ENCODE measurements at regions not wholly inside any gene's neighbourhood (a gene's known extent, or its start where the extent isn't known, plus 50 kb on each side); places are given as distances from the start of the nearest gene placed in this dataset.

DNA sequence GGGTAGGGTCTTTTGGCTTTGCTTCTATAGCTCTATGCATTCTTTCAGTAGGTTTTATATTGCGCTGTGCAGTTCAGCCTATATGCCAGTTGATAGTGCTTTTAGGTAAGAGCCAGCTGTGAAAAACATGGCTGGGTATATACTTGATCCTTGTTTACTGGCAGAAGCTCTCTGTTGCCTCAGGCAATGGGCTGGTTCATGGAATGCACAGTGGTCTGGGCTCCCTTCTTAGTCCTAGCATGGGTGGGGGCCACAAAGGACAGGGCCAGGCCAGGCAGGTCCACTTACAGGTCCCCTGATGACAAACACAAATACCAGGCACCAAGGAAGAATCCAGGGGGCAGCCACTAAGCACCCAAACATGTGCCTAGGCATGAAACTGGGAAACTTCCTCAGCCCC is 240.7 kb downstream of the SEC23A start:
- TF ChIP-seq, protein P1, sequence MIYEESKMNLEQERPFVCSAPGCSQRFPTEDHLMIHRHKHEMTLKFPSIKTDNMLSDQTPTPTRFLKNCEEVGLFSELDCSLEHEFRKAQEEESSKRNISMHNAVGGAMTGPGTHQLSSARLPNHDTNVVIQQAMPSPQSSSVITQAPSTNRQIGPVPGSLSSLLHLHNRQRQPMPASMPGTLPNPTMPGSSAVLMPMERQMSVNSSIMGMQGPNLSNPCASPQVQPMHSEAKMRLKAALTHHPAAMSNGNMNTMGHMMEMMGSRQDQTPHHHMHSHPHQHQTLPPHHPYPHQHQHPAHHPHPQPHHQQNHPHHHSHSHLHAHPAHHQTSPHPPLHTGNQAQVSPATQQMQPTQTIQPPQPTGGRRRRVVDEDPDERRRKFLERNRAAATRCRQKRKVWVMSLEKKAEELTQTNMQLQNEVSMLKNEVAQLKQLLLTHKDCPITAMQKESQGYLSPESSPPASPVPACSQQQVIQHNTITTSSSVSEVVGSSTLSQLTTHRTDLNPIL (CRISPR knock-in tag; IDR thresholded peaks at IDR 0.05; ENCODE audit: low read depth), result no peak
- TF ChIP-seq, protein P2, sequence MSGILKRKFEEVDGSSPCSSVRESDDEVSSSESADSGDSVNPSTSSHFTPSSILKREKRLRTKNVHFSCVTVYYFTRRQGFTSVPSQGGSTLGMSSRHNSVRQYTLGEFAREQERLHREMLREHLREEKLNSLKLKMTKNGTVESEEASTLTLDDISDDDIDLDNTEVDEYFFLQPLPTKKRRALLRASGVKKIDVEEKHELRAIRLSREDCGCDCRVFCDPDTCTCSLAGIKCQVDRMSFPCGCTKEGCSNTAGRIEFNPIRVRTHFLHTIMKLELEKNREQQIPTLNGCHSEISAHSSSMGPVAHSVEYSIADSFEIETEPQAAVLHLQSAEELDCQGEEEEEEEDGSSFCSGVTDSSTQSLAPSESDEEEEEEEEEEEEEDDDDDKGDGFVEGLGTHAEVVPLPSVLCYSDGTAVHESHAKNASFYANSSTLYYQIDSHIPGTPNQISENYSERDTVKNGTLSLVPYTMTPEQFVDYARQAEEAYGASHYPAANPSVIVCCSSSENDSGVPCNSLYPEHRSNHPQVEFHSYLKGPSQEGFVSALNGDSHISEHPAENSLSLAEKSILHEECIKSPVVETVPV (CRISPR knock-in tag; IDR thresholded peaks at IDR 0.05), result no peak
- TF ChIP-seq CSDC2 (CRISPR knock-in tag; IDR thresholded peaks at IDR 0.05) (no peak), RARB (CRISPR knock-in tag; IDR thresholded peaks at IDR 0.05) (no peak), ARNTL (CRISPR knock-in tag; IDR thresholded peaks at IDR 0.05; ENCODE audit: borderline replicate concordance, low read depth) (no peak), TCF4 (CRISPR knock-in tag; IDR thresholded peaks at IDR 0.05; ENCODE audit: borderline replicate concordance) (no peak), TOX (CRISPR knock-in tag; IDR thresholded peaks at IDR 0.05; ENCODE audit: borderline replicate concordance) (no peak), ZFP3 (CRISPR knock-in tag; IDR thresholded peaks at IDR 0.05) (no peak), BACH2 (CRISPR knock-in tag; IDR thresholded peaks at IDR 0.05; ENCODE audit: borderline replicate concordance) (no peak), ZNF8 (CRISPR knock-in tag; IDR thresholded peaks at IDR 0.05) (no peak), ZC3H10 (CRISPR knock-in tag; IDR thresholded peaks at IDR 0.05) (no peak)
- TF ChIP-seq, protein P3, sequence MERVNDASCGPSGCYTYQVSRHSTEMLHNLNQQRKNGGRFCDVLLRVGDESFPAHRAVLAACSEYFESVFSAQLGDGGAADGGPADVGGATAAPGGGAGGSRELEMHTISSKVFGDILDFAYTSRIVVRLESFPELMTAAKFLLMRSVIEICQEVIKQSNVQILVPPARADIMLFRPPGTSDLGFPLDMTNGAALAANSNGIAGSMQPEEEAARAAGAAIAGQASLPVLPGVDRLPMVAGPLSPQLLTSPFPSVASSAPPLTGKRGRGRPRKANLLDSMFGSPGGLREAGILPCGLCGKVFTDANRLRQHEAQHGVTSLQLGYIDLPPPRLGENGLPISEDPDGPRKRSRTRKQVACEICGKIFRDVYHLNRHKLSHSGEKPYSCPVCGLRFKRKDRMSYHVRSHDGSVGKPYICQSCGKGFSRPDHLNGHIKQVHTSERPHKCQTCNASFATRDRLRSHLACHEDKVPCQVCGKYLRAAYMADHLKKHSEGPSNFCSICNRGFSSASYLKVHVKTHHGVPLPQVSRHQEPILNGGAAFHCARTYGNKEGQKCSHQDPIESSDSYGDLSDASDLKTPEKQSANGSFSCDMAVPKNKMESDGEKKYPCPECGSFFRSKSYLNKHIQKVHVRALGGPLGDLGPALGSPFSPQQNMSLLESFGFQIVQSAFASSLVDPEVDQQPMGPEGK (CRISPR knock-in tag; IDR thresholded peaks at IDR 0.05; ENCODE audit: borderline replicate concordance), result no peak

Data from SK-N-SH treated with all-trans-retinoic acid at 6 μM for 48 hours (cell line).